H9 (cell line): ENCODE measurements at regions not wholly inside any gene's neighbourhood (a gene's known extent, or its start where the extent isn't known, plus 50 kb on each side); places are given as distances from the start of the nearest gene placed in this dataset.

Experiments used
- DNase-seq: peaks from one replicate; pipeline ENCODE4 v3.0.0-alpha.2; 2017
- H2AFZ ChIP-seq: one replicate; pipeline ENCODE4 v1.6.1; 2013; ENCODE audit warnings: mild to moderate bottlenecking, low read length, control low read depth, moderate library complexity
- H2AK5ac ChIP-seq: 2 replicates; pipeline ENCODE4 v1.6.1; 2013; ENCODE audit warnings: low read length, control low read depth, mixed read lengths; ENCODE audit not compliant: insufficient read length
- H2BK120ac ChIP-seq: one replicate; pipeline ENCODE4 v1.6.1; 2013; ENCODE audit warnings: low read depth, mild to moderate bottlenecking, low read length, control low read depth, inconsistent platforms; ENCODE audit not compliant: poor library complexity, severe bottlenecking
- H2BK12ac ChIP-seq: 2 replicates; pipeline ENCODE4 v1.6.1; 2013; ENCODE audit warnings: low read length, control low read depth, mixed read lengths, low read depth; ENCODE audit not compliant: insufficient read length
- H2BK15ac ChIP-seq: 2 replicates; pipeline ENCODE4 v1.6.1; 2013; ENCODE audit warnings: low read depth, low read length, control low read depth
- H2BK20ac ChIP-seq: one replicate; pipeline ENCODE4 v1.6.1; 2013; ENCODE audit warnings: low read depth, mild to moderate bottlenecking, low read length, control low read depth, inconsistent platforms; ENCODE audit not compliant: poor library complexity, severe bottlenecking
- H2BK5ac ChIP-seq: 2 replicates; pipeline ENCODE4 v1.6.1; 2013; ENCODE audit warnings: low read length, control low read depth, mixed read lengths; ENCODE audit not compliant: insufficient read length
- H3K14ac ChIP-seq: 2 replicates; pipeline ENCODE4 v1.6.1; 2013; ENCODE audit warnings: low read length, control low read depth; ENCODE audit not compliant: insufficient read depth
- H3K18ac ChIP-seq: 2 replicates; pipeline ENCODE4 v1.6.1; 2013; ENCODE audit warnings: low read depth, mild to moderate bottlenecking, mixed read lengths, low read length, control low read depth; ENCODE audit not compliant: insufficient read length
- H3K23ac ChIP-seq: 2 replicates; pipeline ENCODE4 v1.6.1; 2013; ENCODE audit warnings: low read length, control low read depth, mixed read lengths, low read depth; ENCODE audit not compliant: insufficient read length
- H3K23me2 ChIP-seq: 2 replicates; pipeline ENCODE4 v1.6.1; 2013; ENCODE audit warnings: low read depth, mild to moderate bottlenecking, mixed read lengths, low read length, control low read depth; ENCODE audit not compliant: insufficient read length, poor library complexity, severe bottlenecking
- H3K27ac ChIP-seq: 2 replicates; pipeline ENCODE4 v1.5.1; 2013; ENCODE audit warnings: low read length, control low read depth, mixed read lengths, low read depth; ENCODE audit not compliant: insufficient read length
- H3K27me3 ChIP-seq: 2 replicates; pipeline ENCODE4 v1.6.1; 2013; ENCODE audit warnings: low read length, control low read depth, inconsistent platforms; ENCODE audit not compliant: insufficient read depth
- H3K4ac ChIP-seq: 2 replicates; pipeline ENCODE4 v1.6.1; 2013; ENCODE audit warnings: low read depth, mild to moderate bottlenecking, control low read depth, inconsistent platforms, low read length, moderate library complexity
- H3K4me1 ChIP-seq: 2 replicates; pipeline ENCODE4 v1.6.1; 2013; ENCODE audit warnings: low read length, control low read depth, inconsistent platforms; ENCODE audit not compliant: insufficient read depth
- H3K4me2 ChIP-seq: 2 replicates; pipeline ENCODE4 v1.6.1; 2013; ENCODE audit warnings: low read length, control low read depth, mixed read lengths; ENCODE audit not compliant: insufficient read length, insufficient read depth
- H3K56ac ChIP-seq: 2 replicates; pipeline ENCODE4 v1.6.1; 2013; ENCODE audit warnings: low read depth, mild to moderate bottlenecking, mixed read lengths, low read length, control low read depth; ENCODE audit not compliant: insufficient read length
- H3K79me1 ChIP-seq: 2 replicates; pipeline ENCODE4 v1.6.1; 2013; ENCODE audit warnings: low read depth, mild to moderate bottlenecking, moderate library complexity, low read length, control low read depth, inconsistent platforms; ENCODE audit not compliant: insufficient read depth, poor library complexity, severe bottlenecking
- H3K79me2 ChIP-seq: 2 replicates; pipeline ENCODE4 v1.6.1; 2013; ENCODE audit warnings: low read length, control low read depth, inconsistent platforms; ENCODE audit not compliant: insufficient read depth
- H3K9ac ChIP-seq: 2 replicates; pipeline ENCODE4 v1.6.1; 2013; ENCODE audit warnings: low read length, control low read depth, mixed read lengths; ENCODE audit not compliant: insufficient read length; ENCODE audit errors: extremely low read depth
- H3K9me3 ChIP-seq: one replicate; pipeline ENCODE4 v1.6.1; 2013; ENCODE audit warnings: low read depth, low read length, inconsistent platforms; ENCODE audit not compliant: control insufficient read depth
- H3T11ph ChIP-seq: one replicate; pipeline ENCODE4 v1.6.1; 2013; ENCODE audit warnings: mild to moderate bottlenecking, low read length, control low read depth, inconsistent platforms
- H4K20me1 ChIP-seq: one replicate; pipeline ENCODE4 v1.6.1; 2013; ENCODE audit not compliant: control insufficient read depth, insufficient read length, insufficient read depth
- H4K5ac ChIP-seq: 2 replicates; pipeline ENCODE4 v1.6.1; 2013; ENCODE audit warnings: low read depth, mild to moderate bottlenecking, mixed read lengths, low read length, control low read depth; ENCODE audit not compliant: insufficient read length
- H4K8ac ChIP-seq: replicated peaks from 2 replicates; pipeline ENCODE4 v1.6.1; 2013; ENCODE audit warnings: low read length, control low read depth, mixed read lengths, low read depth; ENCODE audit not compliant: insufficient read length
- H4K91ac ChIP-seq: 2 replicates; pipeline ENCODE4 v1.6.1; 2013; ENCODE audit warnings: low read depth, mild to moderate bottlenecking, moderate library complexity, mixed read lengths, low read length, control low read depth; ENCODE audit not compliant: insufficient read length
- H3K27ac Mint-ChIP-seq, 3 experiments: 2 replicates in 2 of 3; 3 replicates in 1 of 3; pipeline ENCODE4 v1.8.0; 2020 to 2021; ENCODE audit warnings: mixed read lengths in 3 of 3, mild to moderate bottlenecking in 1 of 3, moderate library complexity in 1 of 3
- H3K27me3 Mint-ChIP-seq: 2 replicates; pipeline ENCODE4 v1.8.0; 2021; ENCODE audit warnings: low read depth, mild to moderate bottlenecking, moderate library complexity, mixed read lengths
- H3K36me3 Mint-ChIP-seq, 3 experiments: 2 replicates in 2 of 3; 3 replicates in 1 of 3; pipeline ENCODE4 v1.8.0; 2020 to 2021; ENCODE audit warnings: low read depth in 3 of 3, mixed read lengths in 3 of 3; ENCODE audit not compliant: insufficient read depth in 1 of 3
- H3K4me1 Mint-ChIP-seq, 2 experiments: 2 replicates each; pipeline ENCODE4 v1.8.0; 2020; ENCODE audit warnings: mixed read lengths in 2 of 2
- H3K4me3 Mint-ChIP-seq, 2 experiments: 2 replicates in 1 of 2; 3 replicates in 1 of 2; pipeline ENCODE4 v1.8.0; 2020 to 2021; ENCODE audit warnings: mild to moderate bottlenecking in 2 of 2, mixed read lengths in 2 of 2, moderate library complexity in 1 of 2
- H3K9me3 Mint-ChIP-seq, 2 experiments: 2 replicates in 1 of 2; 3 replicates in 1 of 2; pipeline ENCODE4 v1.8.0; 2020; ENCODE audit warnings: mild to moderate bottlenecking in 2 of 2, mixed read lengths in 2 of 2, moderate library complexity in 1 of 2
- CTCF ChIP-seq: fragments of 200-600 bp; sonication (generic); conservative IDR thresholded peaks from 3 replicates; pipeline ENCODE4 v1.8.0; 2021; ENCODE audit warnings: antibody characterized with exemption, mild to moderate bottlenecking
- WGBS: extraction: QIAGEN DNeasy Blood & Tissue Kit; methylation state at CpG from one replicate; pipeline ENCODE4 v1.1.7; 2013; ENCODE audit warnings: missing lambda C conversion rate, low lambda C conversion rate, mixed read lengths; ENCODE audit not compliant: insufficient read length; ENCODE audit errors: extremely low coverage; 5-methylcytosine and 5-hydroxymethylcytosine counted together

GRCh38 chr3:25294169-25294805, 133.8 kb upstream of the RARB start:
- H3K4me1 ChIP-seq = no peaks in the 10 kb centered on the region
- H3K9me3 ChIP-seq = no peaks in the 10 kb centered on the region
- H3K9ac ChIP-seq = no peak overlapping the region
- H3K27ac ChIP-seq = no peak overlapping the region
- H3K56ac ChIP-seq = no peak overlapping the region
- no peak overlapping the region for H3K23ac ChIP-seq
- H2AK5ac ChIP-seq = no peak overlapping the region
- no peak overlapping the region for H3K18ac ChIP-seq
- Mint-ChIP-seq H3K4me1 (peaks cover 46 to 50% of the 10 kb centered on the region in 2 experiments), H3K27me3 (no peaks in the 10 kb centered on the region), H3K9me3 (no peaks in the 10 kb centered on the region), H3K36me3 (no peaks in the 10 kb centered on the region; a peak in 2 of 7 replicates), H3K4me3 (no peak overlapping the region), H3K27ac (no peak overlapping the region)
- no peak overlapping the region for H2BK15ac ChIP-seq
- DNase-seq = no peak
- no peak overlapping the region for H3K4ac ChIP-seq
- no peak overlapping the region for H2BK5ac ChIP-seq
- H3K4me2 ChIP-seq = no peak overlapping the region
- H2BK120ac ChIP-seq = peak overlapping the region; percentile 67
- H2BK12ac ChIP-seq = peak overlapping the region; percentile 60
- no peak overlapping the region for H2AFZ ChIP-seq
- H4K20me1 ChIP-seq = no peaks in the 10 kb centered on the region
- H4K91ac ChIP-seq = no peak overlapping the region
- H3K14ac ChIP-seq = no peak overlapping the region
- no peak overlapping the region for H4K8ac ChIP-seq
- no peak overlapping the region for H3T11ph ChIP-seq
- TF ChIP-seq CTCF = no peak
- H3K79me2 ChIP-seq = no peaks in the 10 kb centered on the region
- no CpG with 5 or more reads among the region's 6 CpGs for WGBS
- H3K27me3 ChIP-seq = no peaks in the 10 kb centered on the region
- H4K5ac ChIP-seq = no peak overlapping the region
- no peak overlapping the region for H2BK20ac ChIP-seq
- no peaks in the 10 kb centered on the region for H3K79me1 ChIP-seq
- H3K23me2 ChIP-seq = no peaks in the 10 kb centered on the region
